A673 (cell line): ENCODE measurements at regions not wholly inside any gene's neighbourhood (a gene's known extent, or its start where the extent isn't known, plus 50 kb on each side); places are given as distances from the start of the nearest gene placed in this dataset.

ENCODE experiments used
- CTCF ChIP-seq: fragments of 300-800, 200-600 bp; sonication (generic); conservative IDR thresholded peaks from 2 replicates; pipeline ENCODE4 v1.5.1; 2017; ENCODE audit warnings: low read depth, mild to moderate bottlenecking, antibody characterized with exemption, low read length, moderate library complexity, mixed read lengths
- EZH2 ChIP-seq: fragments of 200-600 bp; sonication (generic); IDR thresholded peaks from 2 replicates; pipeline ENCODE4 v1.6.1; 2017; ENCODE audit warnings: borderline replicate concordance, low read depth, mild to moderate bottlenecking, mixed read lengths, antibody characterized with exemption, low read length; ENCODE audit not compliant: poor library complexity, severe bottlenecking

GRCh38 chr4:147361726-147362125 lies 119.2 kb upstream of the EDNRA start:
- TF ChIP-seq EZH2 (no peak), CTCF (no peak)
